Activated effector memory CD4-positive, alpha-beta T cell treated with Interleukin-2 at 50 U/mL for 16 hours (primary cell): ENCODE measurements at regions not wholly inside any gene's neighbourhood (a gene's known extent, or its start where the extent isn't known, plus 50 kb on each side); places are given as distances from the start of the nearest gene placed in this dataset.

Source experiments
- DNase-seq: peaks from one replicate; pipeline ENCODE4 v3.0.0-alpha.2; 2020

- no peak for DNase-seq
Observed at GRCh38 chr18:40926679-40927078, 1028.4 kb upstream of the PIK3C3 start.

GRCh38 chr18:40925071-40925541 lies 1029.9 kb upstream of the PIK3C3 start:
- no peak for DNase-seq

- no peak for DNase-seq
Observed at GRCh38 chr18:40921845-40922629, 1033.0 kb upstream of the PIK3C3 start.

- DNase-seq = no peak
Observed at GRCh38 chr18:40917056-40917455, 1038.0 kb upstream of the PIK3C3 start.

- DNase-seq = no peak
Observed at GRCh38 chr18:40915724-40916123, 1039.3 kb upstream of the PIK3C3 start.

- DNase-seq = no peak
Observed at GRCh38 chr18:40911582-40912254, 1043.3 kb upstream of the PIK3C3 start.

- DNase-seq = no peak
Observed at GRCh38 chr18:40911041-40911440, 1044.0 kb upstream of the PIK3C3 start.

- DNase-seq = no peak
Observed at GRCh38 chr18:40907842-40908241, 1047.2 kb upstream of the PIK3C3 start.

GRCh38 chr18:40904295-40904694 lies 1050.7 kb upstream of the PIK3C3 start:
- no peak for DNase-seq

GRCh38 chr18:40902436-40902835 lies 1052.6 kb upstream of the PIK3C3 start:
- DNase-seq = no peak

GRCh38 chr18:40897884-40898283 lies 1057.2 kb upstream of the PIK3C3 start:
- DNase-seq = no peak

- DNase-seq = no peak
Observed at GRCh38 chr18:40883271-40883670, 1071.8 kb upstream of the PIK3C3 start.

GRCh38 chr18:40882468-40882867 lies 1072.6 kb upstream of the PIK3C3 start:
- DNase-seq = no peak

GRCh38 chr18:40878371-40878770 lies 1076.7 kb upstream of the PIK3C3 start:
- no peak for DNase-seq

- no peak for DNase-seq
Observed at GRCh38 chr18:40877096-40877495, 1077.9 kb upstream of the PIK3C3 start.

- DNase-seq = no peak
Observed at GRCh38 chr18:40875101-40875615, 1079.9 kb upstream of the PIK3C3 start.

- no peak for DNase-seq
Observed at GRCh38 chr18:40874233-40874632, 1080.8 kb upstream of the PIK3C3 start.

GRCh38 chr18:40868110-40868858 lies 1086.8 kb upstream of the PIK3C3 start:
- DNase-seq = no peak

- DNase-seq = no peak
Observed at GRCh38 chr18:40867459-40867858, 1087.6 kb upstream of the PIK3C3 start.

GRCh38 chr18:40866968-40867367 lies 1088.1 kb upstream of the PIK3C3 start:
- DNase-seq = no peak

GRCh38 chr18:40866013-40866645 lies 1088.9 kb upstream of the PIK3C3 start:
- DNase-seq = no peak

- no peak for DNase-seq
Observed at GRCh38 chr18:40864846-40865245, 1090.2 kb upstream of the PIK3C3 start.

GRCh38 chr18:40863801-40864200 lies 1091.2 kb upstream of the PIK3C3 start:
- no peak for DNase-seq
